GM13976 (cell line): ENCODE measurements at regions not wholly inside any gene's neighbourhood (a gene's known extent, or its start where the extent isn't known, plus 50 kb on each side); places are given as distances from the start of the nearest gene placed in this dataset.

ENCODE experiments used
- DNase-seq: peaks from one replicate; pipeline ENCODE4 v3.0.0; 2012; ENCODE audit warnings: low spot score
- in situ Hi-C: fragments of 300-500 bp; cut with MboI; formaldehyde crosslinking; loops from one replicate; pipeline ENCODE4 v1.12.0; 2022; ENCODE audit warnings: low sequenced_read_pairs, mixed read lengths, inconsistent platforms; ENCODE audit not compliant: unreplicated experiment
- TF ChIP-seq, protein P1 (sequence below): IDR thresholded peaks from 2 replicates; pipeline ENCODE4 v1.5.1; 2012; ENCODE audit warnings: borderline replicate concordance, mild to moderate bottlenecking; ENCODE audit not compliant: insufficient read depth; ENCODE audit errors: extremely low read depth, missing control alignments, control extremely low read depth

DNA sequence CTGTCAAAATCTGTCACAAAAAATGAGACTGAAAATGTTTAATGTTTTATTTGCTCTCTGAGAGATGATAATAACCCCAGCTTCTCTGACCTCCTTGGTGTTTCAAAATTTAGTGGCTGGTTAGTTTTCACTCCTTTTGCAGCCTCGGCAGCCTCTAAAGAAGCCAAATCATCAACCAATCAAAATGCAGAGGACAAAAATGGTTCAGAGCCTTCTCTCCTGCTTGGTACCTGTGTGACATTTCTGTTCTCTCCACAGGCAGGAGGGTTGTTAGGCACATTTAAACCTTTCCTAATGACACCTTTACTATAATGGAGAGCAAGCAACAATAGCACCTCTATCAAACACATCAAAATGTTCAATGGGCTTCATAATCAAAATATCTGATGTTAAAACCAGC is 375.5 kb downstream of the HACE1 start:
- TF ChIP-seq, protein P1, sequence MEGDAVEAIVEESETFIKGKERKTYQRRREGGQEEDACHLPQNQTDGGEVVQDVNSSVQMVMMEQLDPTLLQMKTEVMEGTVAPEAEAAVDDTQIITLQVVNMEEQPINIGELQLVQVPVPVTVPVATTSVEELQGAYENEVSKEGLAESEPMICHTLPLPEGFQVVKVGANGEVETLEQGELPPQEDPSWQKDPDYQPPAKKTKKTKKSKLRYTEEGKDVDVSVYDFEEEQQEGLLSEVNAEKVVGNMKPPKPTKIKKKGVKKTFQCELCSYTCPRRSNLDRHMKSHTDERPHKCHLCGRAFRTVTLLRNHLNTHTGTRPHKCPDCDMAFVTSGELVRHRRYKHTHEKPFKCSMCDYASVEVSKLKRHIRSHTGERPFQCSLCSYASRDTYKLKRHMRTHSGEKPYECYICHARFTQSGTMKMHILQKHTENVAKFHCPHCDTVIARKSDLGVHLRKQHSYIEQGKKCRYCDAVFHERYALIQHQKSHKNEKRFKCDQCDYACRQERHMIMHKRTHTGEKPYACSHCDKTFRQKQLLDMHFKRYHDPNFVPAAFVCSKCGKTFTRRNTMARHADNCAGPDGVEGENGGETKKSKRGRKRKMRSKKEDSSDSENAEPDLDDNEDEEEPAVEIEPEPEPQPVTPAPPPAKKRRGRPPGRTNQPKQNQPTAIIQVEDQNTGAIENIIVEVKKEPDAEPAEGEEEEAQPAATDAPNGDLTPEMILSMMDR = no peak

DNA sequence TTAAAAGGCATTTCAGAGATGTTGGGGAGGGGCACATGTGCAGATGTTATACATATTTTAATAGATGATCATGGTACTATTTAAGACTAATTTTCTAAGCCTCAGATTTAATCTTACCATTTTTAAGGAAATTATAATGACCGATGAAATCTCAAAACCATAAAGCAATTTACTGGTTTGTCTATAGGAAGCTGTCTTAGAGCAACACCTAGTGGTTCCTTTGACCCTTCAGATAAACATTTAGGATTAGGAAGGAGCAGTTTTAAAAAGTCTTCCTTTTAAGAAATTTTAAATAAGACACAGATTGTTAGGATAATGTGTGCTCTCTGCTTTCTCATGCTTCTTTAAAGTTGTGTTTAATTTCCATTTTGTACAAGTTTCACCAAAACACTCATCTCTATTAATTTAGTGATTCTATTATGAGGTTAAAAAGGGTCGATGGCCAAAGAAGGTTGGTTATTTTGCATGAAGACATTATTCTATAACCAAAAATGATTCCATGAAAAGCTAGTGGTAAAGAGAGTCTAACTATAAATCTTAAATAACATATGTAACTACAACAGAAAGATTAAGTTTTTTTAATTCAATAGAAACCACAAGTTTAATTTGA is 376.4 kb downstream of the HACE1 start:
- in situ Hi-C loops = no loop called here
- TF ChIP-seq, protein P1 = no peak
- DNase-seq = no peak

More for the DNA sequence above, 375.5 kb downstream of the HACE1 start:
- in situ Hi-C loops = no loop called here
- no peak for DNase-seq

DNA sequence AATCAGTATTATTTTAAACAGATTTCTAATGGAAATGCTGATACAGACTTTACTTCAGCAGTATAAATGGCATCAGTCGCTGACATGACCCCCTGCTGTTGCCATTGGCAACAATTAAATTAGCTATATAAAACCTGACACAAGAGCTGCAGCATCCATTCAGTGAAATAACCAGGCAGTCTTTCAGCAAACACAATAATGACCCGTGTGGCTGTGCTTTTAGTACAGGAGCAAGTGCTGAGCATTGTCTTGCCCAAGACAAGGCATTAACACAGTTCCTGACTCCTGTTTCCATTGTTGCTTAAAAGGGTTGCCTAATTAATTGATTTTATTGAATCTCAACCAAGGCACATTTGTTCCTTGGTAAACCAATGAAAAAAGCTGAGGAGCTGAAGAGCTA is 382.1 kb downstream of the HACE1 start:
- no peak for DNase-seq
- in situ Hi-C loops = no loop called here
- TF ChIP-seq, protein P1 = no peak

DNA sequence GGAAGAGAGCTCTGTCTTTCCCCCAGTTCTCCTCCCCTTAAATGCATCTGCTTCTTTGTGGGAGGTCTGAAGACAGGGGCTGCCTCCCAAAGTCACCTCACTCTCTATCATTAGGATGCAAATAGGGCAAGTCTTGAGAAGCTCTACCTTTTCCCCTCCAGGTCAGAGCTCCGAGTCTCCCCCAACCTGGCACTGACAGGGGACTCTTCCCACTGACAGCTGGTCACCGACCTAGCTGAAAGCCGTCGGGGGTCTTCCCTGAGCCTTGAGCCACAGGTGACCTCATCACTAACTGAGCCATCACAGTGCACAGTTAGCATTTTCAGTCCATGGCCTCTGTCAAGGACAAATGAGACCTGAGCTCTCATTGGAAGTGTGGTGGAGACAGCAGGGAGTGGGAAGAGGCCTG is 386.7 kb downstream of the HACE1 start:
- DNase-seq = no peak
- in situ Hi-C loops = no loop called here
- TF ChIP-seq, protein P1 = no peak

DNA sequence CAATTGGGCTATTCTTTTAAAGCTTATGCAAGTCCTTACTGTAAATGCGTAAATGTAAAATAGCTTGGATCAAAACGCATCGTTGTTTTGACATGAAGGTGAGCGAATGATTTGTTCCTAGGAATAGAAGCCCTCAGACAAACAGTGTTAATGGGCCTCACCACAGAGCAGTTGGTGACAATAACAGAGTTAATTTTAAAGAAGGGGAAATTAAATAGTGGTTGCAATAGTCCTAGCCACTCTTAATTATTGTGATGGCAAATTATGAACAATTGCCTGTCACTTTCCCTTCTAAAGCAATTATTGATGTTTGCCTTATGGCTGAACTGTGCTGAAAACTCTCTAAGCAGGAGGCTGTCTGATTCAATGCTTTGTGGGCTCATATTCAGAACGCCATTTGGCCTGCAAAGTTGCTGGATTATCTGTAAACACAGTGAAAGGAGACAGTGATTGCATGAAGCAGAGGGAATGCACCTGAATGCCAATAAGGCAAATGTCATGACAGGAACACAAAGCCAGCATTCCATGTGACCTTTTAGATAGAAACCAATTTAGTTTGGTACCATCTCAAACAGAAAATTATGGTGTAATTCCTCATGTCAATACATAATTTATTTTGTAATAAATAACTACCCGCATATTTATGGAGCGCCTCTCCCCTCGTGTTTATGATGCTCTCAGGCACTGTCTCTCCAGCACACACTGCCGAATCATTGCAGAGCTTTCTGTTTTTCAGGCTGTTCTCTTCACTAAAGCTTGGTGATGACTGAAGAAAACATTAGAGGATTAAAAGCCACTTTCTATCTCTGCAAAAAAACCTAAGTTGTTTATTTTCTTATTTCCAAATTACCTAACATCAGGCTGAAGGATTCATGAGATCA is 387.5 kb downstream of the HACE1 start:
- no peak for DNase-seq
- TF ChIP-seq, protein P1 = no peak
- in situ Hi-C loops = no loop called here

DNA sequence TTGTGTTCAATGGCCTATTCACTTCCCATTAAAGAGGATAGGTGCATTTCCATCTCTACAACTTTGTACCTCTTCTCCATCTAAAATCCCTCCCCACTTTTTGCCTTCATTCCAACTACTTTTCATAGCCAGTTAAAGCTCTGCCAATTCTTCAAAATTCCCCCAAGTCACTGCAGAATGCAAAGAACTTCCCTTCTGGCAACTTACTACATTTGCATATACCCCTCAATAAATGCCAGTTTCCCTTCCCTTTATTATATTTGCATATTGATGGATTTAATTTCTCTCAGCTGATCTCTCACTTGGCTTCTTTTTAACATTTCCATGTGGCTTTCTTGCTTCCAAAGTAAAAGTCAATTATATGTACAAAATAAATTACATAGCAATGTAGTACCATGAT is 393.4 kb downstream of the HACE1 start:
- TF ChIP-seq, protein P1 = no peak
- in situ Hi-C loops = no loop called here
- DNase-seq = no peak
